Breast epithelium (tissue), 3 donors: ENCODE measurements at regions not wholly inside any gene's neighbourhood (a gene's known extent, or its start where the extent isn't known, plus 50 kb on each side); places are given as distances from the start of the nearest gene placed in this dataset.

Experiments
- CTCF ChIP-seq, 3 donors: fragments of 450-650 bp; IDR thresholded peaks; one replicate each; pipeline ENCODE4 v1.5.1; 2016 to 2017; ENCODE audit warnings: antibody characterized with exemption in 3 of 3, mild to moderate bottlenecking in 3 of 3, moderate library complexity in 3 of 3
- POLR2A ChIP-seq: fragments of 450-650 bp; IDR thresholded peaks from one replicate; pipeline ENCODE4 v1.6.1; 2016; ENCODE audit warnings: antibody characterized with exemption, mild to moderate bottlenecking, moderate library complexity
- POLR2AphosphoS5 ChIP-seq, 3 donors: sonication (generic); formaldehyde crosslinking; IDR thresholded peaks; one replicate each; pipeline ENCODE4 v1.6.1; 2017; ENCODE audit warnings: antibody characterized with exemption in 3 of 3

DNA sequence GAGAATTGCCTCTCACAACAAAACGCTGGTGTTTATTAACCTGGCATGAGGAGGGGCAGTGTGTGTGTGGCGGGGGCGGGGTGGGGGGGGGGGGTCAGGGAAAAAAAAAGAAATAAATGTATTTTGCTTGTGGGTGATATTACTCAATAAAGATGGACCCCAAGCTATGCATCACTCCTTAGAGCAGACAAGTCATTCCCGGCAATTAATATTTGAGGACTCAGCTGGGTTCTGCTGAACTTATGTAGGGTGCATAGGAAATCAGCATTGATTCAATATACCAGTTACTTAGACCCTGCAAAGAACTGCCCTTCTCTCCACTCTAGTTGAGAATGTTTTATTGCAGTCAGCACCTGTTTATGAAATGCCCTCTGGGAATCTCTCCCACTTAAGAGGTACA lies 206.2 kb upstream of the MAF start:
- TF ChIP-seq POLR2A, result no peak
- no peak for TF ChIP-seq CTCF (IDR thresholded peaks at IDR 0.05)
- no peak for TF ChIP-seq POLR2AphosphoS5 (IDR thresholded peaks at IDR 0.05)
